K562 (cell line): ENCODE measurements at regions not wholly inside any gene's neighbourhood (a gene's known extent, or its start where the extent isn't known, plus 50 kb on each side); places are given as distances from the start of the nearest gene placed in this dataset.

Experiments
- ATAC-seq: fragments of 200-7000 bp; cut with Tn5 transposase; 3 replicates; pipeline ENCODE4 v1.9.1; 2020; ENCODE audit warnings: moderate library complexity
- BruUV-seq: library from RNA; stranded (reverse); fragments of 400-500 nt; replicated peaks from 2 replicates; lab custom pipeline; 2021; lab: Mats Ljungman, UMichigan
- CTCF ChIA-PET: fragments of 300-600 bp; formaldehyde crosslinking; extraction: SDS; loops from one replicate; lab custom pipeline; 2021; ENCODE audit warnings: low intra/inter-chr PET ratio; lab: Yijun Ruan, JAX
- POLR2A ChIA-PET: fragments of 300-600, 350-650 bp; sonication (Branson Sonifier 250); formaldehyde crosslinking; extraction: SDS; loops from one replicate; lab custom pipeline; 2021; ENCODE audit warnings: antibody characterized with exemption, inconsistent platforms; lab: Yijun Ruan, JAX
- DNase-seq, 4 experiments: peaks; one replicate each; pipeline versions ENCODE4 v3.0.0 to v3.0.0-alpha.2; 2011 to 2018; ENCODE audit warnings: low spot score in 3 of 4, mixed read lengths in 3 of 4; ENCODE audit errors: extremely low read depth in 1 of 4
- FAIRE-seq: peaks from 2 replicates; lab custom pipeline; 2011; peaks lifted over from hg19 to GRCh38; lab: Jason Lieb, UNC
- H2AFZ ChIP-seq: 2 replicates; pipeline ENCODE4 v1.6.0; 2011; ENCODE audit warnings: low read depth, low read length, control low read depth, inconsistent platforms
- H3K27ac ChIP-seq: fragments of 200-600 bp; 3 replicates; pipeline ENCODE4 v1.8.0; 2011; ENCODE audit warnings: low read depth, mild to moderate bottlenecking, control low read depth, inconsistent platforms, low read length, moderate library complexity, mixed read lengths; ENCODE audit errors: extremely low read depth
- H3K27me3 ChIP-seq, 2 experiments: fragments of 300-600 bp in 1 of 2; 2 replicates in 1 of 2; 3 replicates in 1 of 2; pipeline versions ENCODE4 v1.6.0 to v1.8.0; 2011; ENCODE audit warnings: inconsistent platforms in 2 of 2, low read length in 2 of 2, mild to moderate bottlenecking in 1 of 2, mixed read lengths in 1 of 2, moderate library complexity in 1 of 2; ENCODE audit not compliant: control insufficient read depth in 2 of 2, insufficient read depth in 2 of 2
- H3K36me3 ChIP-seq: fragments of 300-600 bp; 3 replicates; pipeline ENCODE4 v1.8.0; 2011; ENCODE audit warnings: mild to moderate bottlenecking, low read length, inconsistent platforms; ENCODE audit not compliant: control insufficient read depth, insufficient read depth
- H3K4me1 ChIP-seq, 2 experiments: fragments of 200-600 bp in 1 of 2; replicated peaks in 1 of 2; 2 replicates in 1 of 2; 3 replicates in 1 of 2; pipeline versions ENCODE4 v1.5.1 to v1.8.0; 2011; ENCODE audit warnings: inconsistent platforms in 2 of 2, low read length in 2 of 2, mild to moderate bottlenecking in 1 of 2, mixed read lengths in 1 of 2, moderate library complexity in 1 of 2; ENCODE audit not compliant: control insufficient read depth in 2 of 2, insufficient read depth in 2 of 2
- H3K4me2 ChIP-seq: 2 replicates; pipeline ENCODE4 v1.6.1; 2011; ENCODE audit warnings: low read length, control low read depth, inconsistent platforms, mixed read lengths; ENCODE audit not compliant: insufficient read depth
- H3K4me3 ChIP-seq: fragments of 200-600 bp; sonication (generic), shearing (Covaris generic); 2 replicates; pipeline ENCODE4 v1.5.1; 2016; ENCODE audit warnings: control low read depth, inconsistent platforms
- H3K79me2 ChIP-seq: fragments of 200-600 bp; 3 replicates; pipeline ENCODE4 v1.8.0; 2011; ENCODE audit warnings: low read length, inconsistent platforms; ENCODE audit not compliant: control insufficient read depth, insufficient read depth
- H3K9ac ChIP-seq, 2 experiments: 2 replicates each; pipeline versions ENCODE4 v1.6.0 to v1.6.1; 2011; ENCODE audit warnings: low read depth in 2 of 2, low read length in 2 of 2, control low read depth in 1 of 2, inconsistent platforms in 1 of 2, mild to moderate bottlenecking in 1 of 2, mixed read lengths in 1 of 2; ENCODE audit not compliant: insufficient read depth in 1 of 2
- H3K9me1 ChIP-seq: one replicate; pipeline ENCODE4 v1.6.0; 2011; ENCODE audit warnings: inconsistent platforms, mild to moderate bottlenecking, low read length, moderate library complexity; ENCODE audit not compliant: control insufficient read depth, insufficient read depth
- H3K9me3 ChIP-seq: replicated peaks from 2 replicates; pipeline ENCODE4 v1.5.1; 2011; ENCODE audit warnings: low read depth, low read length, inconsistent platforms; ENCODE audit not compliant: control insufficient read depth, insufficient read depth
- H4K20me1 ChIP-seq: replicated peaks from 2 replicates; pipeline ENCODE4 v1.6.1; 2011; ENCODE audit warnings: low read length, inconsistent platforms, mixed read lengths; ENCODE audit not compliant: control insufficient read depth, insufficient read depth
- GABPB2 ChIP-seq: fragments of 250-450 bp; sonication (Bioruptor Pico); conservative IDR thresholded peaks from 2 replicates; pipeline ENCODE4 v1.5.1; 2021; ENCODE audit warnings: mild to moderate bottlenecking
- WGBS: fragments of 100-300 bp; shearing (Covaris generic); methylation state at CpG from one replicate; pipeline ENCODE4 v1.1.6; 2016; ENCODE audit warnings: low coverage, mixed read lengths; ENCODE audit not compliant: insufficient coverage; ENCODE audit errors: missing lambda C conversion rate; 5-methylcytosine and 5-hydroxymethylcytosine counted together
- in situ Hi-C: fragments of 300-500 bp; cut with MboI; formaldehyde crosslinking; loops from 4 replicates; pipeline ENCODE4 v1.15.0; 2018; ENCODE audit warnings: inconsistent platforms, mixed read lengths
- intact Hi-C: fragments of 100-400 bp; cut with micrococcal nuclease; formaldehyde crosslinking; loops from 2 replicates; pipeline ENCODE4 v1.14.2; 2022
- TF ChIP-seq, protein P1 (sequence below), 2 experiments: fragments of 450-650 bp; formaldehyde crosslinking in 1 of 2; IDR thresholded peaks; 2 replicates each; pipeline versions ENCODE4 v1.4.0 to v1.6.1; 2014 to 2020; ENCODE audit warnings: mild to moderate bottlenecking in 2 of 2, borderline replicate concordance in 1 of 2, low read depth in 1 of 2

DNA sequence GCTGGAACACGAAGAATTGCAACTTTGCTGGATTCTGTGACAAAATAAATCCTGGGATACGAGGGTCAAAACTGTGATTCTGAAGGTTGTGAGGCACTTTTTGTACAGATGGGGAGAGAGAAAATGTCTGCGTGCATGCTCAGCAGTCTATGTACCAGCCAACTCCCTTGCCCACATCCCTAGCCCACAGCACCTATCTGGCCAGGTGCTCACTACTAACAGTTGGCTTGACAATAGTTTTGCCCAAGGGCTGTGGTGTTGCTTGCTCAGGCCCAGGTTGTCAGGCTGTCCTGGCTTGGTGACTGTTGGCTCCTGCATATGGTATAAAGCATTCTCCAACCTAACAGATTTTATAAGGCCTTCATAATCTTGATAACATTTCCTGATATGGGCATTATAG, 102.0 kb downstream of the DMRT2 start:
- no peaks in the 10 kb centered on the region for H3K36me3 ChIP-seq
- no peak overlapping the region for H3K4me2 ChIP-seq
- no peaks in the 10 kb centered on the region for H3K4me1 ChIP-seq
- no peak overlapping the region for H3K27ac ChIP-seq
- H3K4me3 ChIP-seq = no peak overlapping the region
- ChIA-PET CTCF (no interaction called here), POLR2A (no interaction called here)
- no TSS peak for BruUV-seq
- FAIRE-seq = no peak
- in situ Hi-C loops (no loop called here), intact Hi-C loops (no loop called here)
- H3K27me3 ChIP-seq = no peaks in the 10 kb centered on the region
- no peaks in the 10 kb centered on the region for H4K20me1 ChIP-seq
- DNase-seq = no peak
- ATAC-seq = no peak
- H3K9me3 ChIP-seq = no peaks in the 10 kb centered on the region; the same call in 1 of the 2 replicates
- H3K9me1 ChIP-seq = no peaks in the 10 kb centered on the region
- WGBS = 4% methylated on average over 3 of the region's 3 CpGs
- TF ChIP-seq GABPB2 (CRISPR knock-in tag) = no peak
- TF ChIP-seq, protein P1, sequence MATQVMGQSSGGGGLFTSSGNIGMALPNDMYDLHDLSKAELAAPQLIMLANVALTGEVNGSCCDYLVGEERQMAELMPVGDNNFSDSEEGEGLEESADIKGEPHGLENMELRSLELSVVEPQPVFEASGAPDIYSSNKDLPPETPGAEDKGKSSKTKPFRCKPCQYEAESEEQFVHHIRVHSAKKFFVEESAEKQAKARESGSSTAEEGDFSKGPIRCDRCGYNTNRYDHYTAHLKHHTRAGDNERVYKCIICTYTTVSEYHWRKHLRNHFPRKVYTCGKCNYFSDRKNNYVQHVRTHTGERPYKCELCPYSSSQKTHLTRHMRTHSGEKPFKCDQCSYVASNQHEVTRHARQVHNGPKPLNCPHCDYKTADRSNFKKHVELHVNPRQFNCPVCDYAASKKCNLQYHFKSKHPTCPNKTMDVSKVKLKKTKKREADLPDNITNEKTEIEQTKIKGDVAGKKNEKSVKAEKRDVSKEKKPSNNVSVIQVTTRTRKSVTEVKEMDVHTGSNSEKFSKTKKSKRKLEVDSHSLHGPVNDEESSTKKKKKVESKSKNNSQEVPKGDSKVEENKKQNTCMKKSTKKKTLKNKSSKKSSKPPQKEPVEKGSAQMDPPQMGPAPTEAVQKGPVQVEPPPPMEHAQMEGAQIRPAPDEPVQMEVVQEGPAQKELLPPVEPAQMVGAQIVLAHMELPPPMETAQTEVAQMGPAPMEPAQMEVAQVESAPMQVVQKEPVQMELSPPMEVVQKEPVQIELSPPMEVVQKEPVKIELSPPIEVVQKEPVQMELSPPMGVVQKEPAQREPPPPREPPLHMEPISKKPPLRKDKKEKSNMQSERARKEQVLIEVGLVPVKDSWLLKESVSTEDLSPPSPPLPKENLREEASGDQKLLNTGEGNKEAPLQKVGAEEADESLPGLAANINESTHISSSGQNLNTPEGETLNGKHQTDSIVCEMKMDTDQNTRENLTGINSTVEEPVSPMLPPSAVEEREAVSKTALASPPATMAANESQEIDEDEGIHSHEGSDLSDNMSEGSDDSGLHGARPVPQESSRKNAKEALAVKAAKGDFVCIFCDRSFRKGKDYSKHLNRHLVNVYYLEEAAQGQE (IDR thresholded peaks at IDR 0.05; ENCODE audit: borderline replicate concordance) = no peak
- TF ChIP-seq, protein P1 (CRISPR knock-in tag; IDR thresholded peaks at IDR 0.05; ENCODE audit: low read depth) = no peak
- no peak overlapping the region for H3K9ac ChIP-seq
- no peaks in the 10 kb centered on the region for H3K79me2 ChIP-seq
- no peak overlapping the region for H2AFZ ChIP-seq
